Endothelial cell of umbilical vein (primary cell): ENCODE measurements at regions not wholly inside any gene's neighbourhood (a gene's known extent, or its start where the extent isn't known, plus 50 kb on each side); places are given as distances from the start of the nearest gene placed in this dataset.

Source experiments
- BruUV-seq: library from RNA; stranded (reverse); fragments of 400-500 nt; replicated peaks from 2 replicates; lab custom pipeline; 2021; lab: Mats Ljungman, UMichigan
- CTCF ChIA-PET: fragments of 300-600, 350-600 bp; sonication (Branson Sonifier 250); formaldehyde crosslinking; loops from one replicate; lab custom pipeline; 2021; ENCODE audit warnings: antibody characterized with exemption, inconsistent platforms; lab: Charles Lee
- POLR2A ChIA-PET: fragments of 300-600, 350-600 bp; sonication (Branson Sonifier 250); formaldehyde crosslinking; loops from one replicate; lab custom pipeline; 2021; ENCODE audit warnings: antibody characterized with exemption, inconsistent platforms; lab: Charles Lee
- DNase-seq: peaks from one replicate; pipeline ENCODE4 v3.0.0-alpha.2; 2011; ENCODE audit warnings: low read depth, low spot score
- FAIRE-seq: peaks from 2 replicates; lab custom pipeline; 2011; peaks lifted over from hg19 to GRCh38; lab: Jason Lieb, UNC
- H2AFZ ChIP-seq: 2 replicates; pipeline ENCODE4 v1.6.0; 2012; ENCODE audit warnings: low read depth, low read length, control low read depth, inconsistent platforms
- H3K27ac ChIP-seq: 2 replicates; pipeline ENCODE4 v1.5.1; 2011; ENCODE audit warnings: low read depth, mild to moderate bottlenecking, control low read depth, low read length, moderate library complexity; ENCODE audit not compliant: insufficient read depth
- H3K27me3 ChIP-seq, 2 experiments: 2 replicates each; pipeline versions ENCODE4 v1.6.0 to v1.6.1; 2011; ENCODE audit warnings: low read length in 2 of 2, mixed read lengths in 1 of 2; ENCODE audit not compliant: control insufficient read depth in 2 of 2, insufficient read depth in 2 of 2
- H3K36me3 ChIP-seq, 2 experiments: 2 replicates in 1 of 2; 3 replicates in 1 of 2; pipeline ENCODE4 v1.5.1; 2011; ENCODE audit warnings: low read length in 2 of 2, mild to moderate bottlenecking in 1 of 2, moderate library complexity in 1 of 2; ENCODE audit not compliant: control insufficient read depth in 2 of 2, insufficient read depth in 2 of 2; ENCODE audit errors: extremely low read depth in 1 of 2
- H3K4me1 ChIP-seq: 3 replicates; pipeline ENCODE4 v1.5.1; 2011; ENCODE audit warnings: mild to moderate bottlenecking, low read length; ENCODE audit not compliant: control insufficient read depth, insufficient read depth; ENCODE audit errors: extremely low read depth
- H3K4me2 ChIP-seq: 2 replicates; pipeline ENCODE4 v1.6.1; 2011; ENCODE audit warnings: low read length, control low read depth, mixed read lengths; ENCODE audit not compliant: insufficient read depth
- H3K4me3 ChIP-seq, 3 experiments: fragments of 200-600 bp in 1 of 3; sonication (generic), shearing (Covaris generic) in 1 of 3; replicated peaks in 1 of 3; 2 replicates each; pipeline ENCODE4 v1.5.1; 2011 to 2016; ENCODE audit warnings: control low read depth in 3 of 3, low read length in 3 of 3, mild to moderate bottlenecking in 2 of 3, inconsistent platforms in 1 of 3, low read depth in 1 of 3, moderate library complexity in 1 of 3; ENCODE audit not compliant: insufficient read depth in 1 of 3
- H3K79me2 ChIP-seq: 2 replicates; pipeline ENCODE4 v1.6.0; 2012; ENCODE audit warnings: low read length, inconsistent platforms; ENCODE audit not compliant: control insufficient read depth, insufficient read depth
- H3K9ac ChIP-seq: replicated peaks from 2 replicates; pipeline ENCODE3; 2011; ENCODE audit warnings: low read length, control low read depth; ENCODE audit not compliant: insufficient read depth; ENCODE audit errors: extremely low read depth
- H3K9me1 ChIP-seq: replicated peaks from 3 replicates; pipeline ENCODE4 v1.6.0; 2011; ENCODE audit warnings: mild to moderate bottlenecking, low read length; ENCODE audit not compliant: control insufficient read depth, insufficient read depth; ENCODE audit errors: extremely low read depth
- H3K9me3 ChIP-seq: replicated peaks from 2 replicates; pipeline ENCODE4 v1.5.1; 2012; ENCODE audit warnings: low read length, inconsistent platforms; ENCODE audit not compliant: control insufficient read depth, insufficient read depth
- H4K20me1 ChIP-seq: replicated peaks from 2 replicates; pipeline ENCODE3; 2011; ENCODE audit warnings: mild to moderate bottlenecking, low read length; ENCODE audit not compliant: control insufficient read depth, insufficient read depth; ENCODE audit errors: extremely low read depth
- EZH2 ChIP-seq: IDR thresholded peaks from 2 replicates; pipeline ENCODE4 v1.6.1; 2012; ENCODE audit warnings: borderline replicate concordance, low read depth, mild to moderate bottlenecking, moderate library complexity, low read length, inconsistent platforms; ENCODE audit not compliant: severe bottlenecking
- FOS ChIP-seq: IDR thresholded peaks from 2 replicates; pipeline ENCODE4 v1.6.1; 2011; ENCODE audit warnings: mild to moderate bottlenecking, low read length, moderate library complexity, borderline replicate concordance; ENCODE audit not compliant: insufficient read depth
- GATA2 ChIP-seq: IDR thresholded peaks from 2 replicates; pipeline ENCODE4 v1.7.0; 2011; ENCODE audit warnings: low read depth, mild to moderate bottlenecking, moderate library complexity, mixed read lengths, low read length; ENCODE audit not compliant: insufficient read length, insufficient read depth
- JUN ChIP-seq: IDR thresholded peaks from 2 replicates; pipeline ENCODE4 v1.6.1; 2011; ENCODE audit warnings: borderline replicate concordance, low read depth; ENCODE audit not compliant: insufficient read length, insufficient read depth
- MYC ChIP-seq: IDR thresholded peaks from one replicate; pipeline ENCODE4 v1.6.1; 2011; ENCODE audit warnings: mild to moderate bottlenecking, low read depth, low read length
- POLR2A ChIP-seq: IDR thresholded peaks from 2 replicates; pipeline ENCODE4 v1.6.1; 2012; ENCODE audit warnings: low read depth, mild to moderate bottlenecking, control low read depth, low read length
- POLR2AphosphoS5 ChIP-seq: IDR thresholded peaks from 2 replicates; pipeline ENCODE4 v1.6.1; 2012; ENCODE audit warnings: low read depth, mild to moderate bottlenecking, control low read depth, low read length, moderate library complexity; ENCODE audit not compliant: insufficient read depth
- dilution Hi-C: fragments of 300-500 bp; cut with MboI; formaldehyde crosslinking; loops from one replicate; pipeline ENCODE4 v1.15.0; 2019; ENCODE audit warnings: low sequenced_read_pairs; ENCODE audit not compliant: extremely low pct_ligation_motif_present
- intact Hi-C: fragments of 100-400 bp; cut with micrococcal nuclease; formaldehyde crosslinking; loops from one replicate; pipeline ENCODE4 v1.10.0; 2022
- TF ChIP-seq, protein P1 (sequence below), 2 donors: IDR thresholded peaks; 1 replicate in 1 of 2; 2 replicates in 1 of 2; pipeline ENCODE4 v1.5.1; 2011; ENCODE audit warnings: low read length in 2 of 2, mild to moderate bottlenecking in 2 of 2, moderate library complexity in 2 of 2, control low read depth in 1 of 2, inconsistent platforms in 1 of 2, low read depth in 1 of 2; ENCODE audit not compliant: insufficient read depth in 1 of 2; ENCODE audit errors: extremely low read depth in 1 of 2
- TF ChIP-seq, protein P2 (sequence below): IDR thresholded peaks from 2 replicates; pipeline ENCODE4 v1.6.1; 2011; ENCODE audit not compliant: insufficient read depth, insufficient read length

DNA sequence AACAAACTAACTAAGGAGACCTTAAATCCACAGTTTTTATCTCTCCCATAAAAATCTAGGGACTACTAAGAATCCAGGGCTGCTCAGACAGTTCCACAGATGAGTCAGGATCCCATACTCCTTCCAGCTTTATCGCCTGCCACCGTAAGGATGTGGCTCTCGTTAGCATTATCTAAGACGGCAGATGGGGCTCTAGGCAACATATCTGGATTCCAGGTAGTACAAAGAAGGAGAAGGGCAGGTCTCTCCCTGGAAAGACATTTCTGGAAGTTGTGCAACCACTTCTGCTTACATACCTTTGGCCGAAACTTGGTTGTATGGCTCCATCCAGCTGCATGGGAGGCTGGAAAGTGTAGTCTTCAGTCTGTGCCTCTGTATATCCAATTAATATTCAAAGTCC, 149.4 kb downstream of the SP3 start:
- BruUV-seq, result no TSS peak
- intact Hi-C loops (no loop called here), dilution Hi-C loops (no loop called here)
- POLR2A ChIA-PET, result no interaction called here
- no peaks in the 10 kb centered on the region for H3K79me2 ChIP-seq
- no peak overlapping the region for H3K9ac ChIP-seq
- no peak overlapping the region for H3K4me3 ChIP-seq
- no peaks in the 10 kb centered on the region for H3K4me1 ChIP-seq
- TF ChIP-seq POLR2AphosphoS5 (no peak), FOS (no peak), JUN (no peak), MYC (no peak), GATA2 (no peak), EZH2 (no peak), POLR2A (no peak)
- TF ChIP-seq, protein P1, sequence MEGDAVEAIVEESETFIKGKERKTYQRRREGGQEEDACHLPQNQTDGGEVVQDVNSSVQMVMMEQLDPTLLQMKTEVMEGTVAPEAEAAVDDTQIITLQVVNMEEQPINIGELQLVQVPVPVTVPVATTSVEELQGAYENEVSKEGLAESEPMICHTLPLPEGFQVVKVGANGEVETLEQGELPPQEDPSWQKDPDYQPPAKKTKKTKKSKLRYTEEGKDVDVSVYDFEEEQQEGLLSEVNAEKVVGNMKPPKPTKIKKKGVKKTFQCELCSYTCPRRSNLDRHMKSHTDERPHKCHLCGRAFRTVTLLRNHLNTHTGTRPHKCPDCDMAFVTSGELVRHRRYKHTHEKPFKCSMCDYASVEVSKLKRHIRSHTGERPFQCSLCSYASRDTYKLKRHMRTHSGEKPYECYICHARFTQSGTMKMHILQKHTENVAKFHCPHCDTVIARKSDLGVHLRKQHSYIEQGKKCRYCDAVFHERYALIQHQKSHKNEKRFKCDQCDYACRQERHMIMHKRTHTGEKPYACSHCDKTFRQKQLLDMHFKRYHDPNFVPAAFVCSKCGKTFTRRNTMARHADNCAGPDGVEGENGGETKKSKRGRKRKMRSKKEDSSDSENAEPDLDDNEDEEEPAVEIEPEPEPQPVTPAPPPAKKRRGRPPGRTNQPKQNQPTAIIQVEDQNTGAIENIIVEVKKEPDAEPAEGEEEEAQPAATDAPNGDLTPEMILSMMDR (IDR thresholded peaks at IDR 0.05; ENCODE audit: extremely low read depth in 1 of 2, insufficient read depth in 1 of 2, low read depth in 1 of 2, low read length in 2 of 2), result no peak
- TF ChIP-seq, protein P2, sequence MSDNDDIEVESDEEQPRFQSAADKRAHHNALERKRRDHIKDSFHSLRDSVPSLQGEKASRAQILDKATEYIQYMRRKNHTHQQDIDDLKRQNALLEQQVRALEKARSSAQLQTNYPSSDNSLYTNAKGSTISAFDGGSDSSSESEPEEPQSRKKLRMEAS, result no peak
- no peak overlapping the region for H3K4me2 ChIP-seq
- H3K9me3 ChIP-seq, result no peaks in the 10 kb centered on the region
- FAIRE-seq, result no peak
- no peak for DNase-seq
- H3K27me3 ChIP-seq, result peaks cover 2 to 5% of the 10 kb centered on the region in 2 experiments
- H3K27ac ChIP-seq, result no peak overlapping the region
- CTCF ChIA-PET, result no interaction called here
- H3K36me3 ChIP-seq, result no peaks in the 10 kb centered on the region
- H4K20me1 ChIP-seq, result no peaks in the 10 kb centered on the region
- no peaks in the 10 kb centered on the region for H3K9me1 ChIP-seq
- no peak overlapping the region for H2AFZ ChIP-seq
